Mammary epithelial cell (primary cell): ENCODE measurements at regions not wholly inside any gene's neighbourhood (a gene's known extent, or its start where the extent isn't known, plus 50 kb on each side); places are given as distances from the start of the nearest gene placed in this dataset.

ENCODE experiments used
- CTCF ChIP-seq, 2 donors: IDR thresholded peaks in 1 of 2; conservative IDR thresholded peaks in 1 of 2; 2 replicates each; pipeline ENCODE4 v1.5.1; 2011 to 2012; ENCODE audit warnings: inconsistent platforms in 2 of 2, low read length in 2 of 2, mild to moderate bottlenecking in 2 of 2, control low read depth in 1 of 2, low read depth in 1 of 2; ENCODE audit not compliant: insufficient read depth in 1 of 2; ENCODE audit errors: extremely low read depth in 1 of 2
- EZH2 ChIP-seq: IDR thresholded peaks from 2 replicates; pipeline ENCODE4 v1.6.1; 2012; ENCODE audit warnings: low read length, inconsistent platforms, borderline replicate concordance

- no peak for TF ChIP-seq CTCF (conservative IDR thresholded peaks at IDR 0.05 in 1 of 2, IDR thresholded peaks at IDR 0.05 in 1 of 2; ENCODE audit: extremely low read depth in 1 of 2, insufficient read depth in 1 of 2, low read depth in 1 of 2, low read length in 2 of 2)
- no peak for TF ChIP-seq EZH2
These were observed 111.5 kb upstream of the CDH4 start for GRCh38 chr20:61140576-61140975.
